NCI-H526 treated with DMSO at 0.1 percent for 48 hours (cell line): ENCODE measurements at regions not wholly inside any gene's neighbourhood (a gene's known extent, or its start where the extent isn't known, plus 50 kb on each side); places are given as distances from the start of the nearest gene placed in this dataset.
A peak's percentile ranks its signal among the peaks of the same experiment; 100 is the strongest.

Experiments used
- DNase-seq: peaks from one replicate; lab custom pipeline; 2025; lab: John Stamatoyannopoulos, UW

- DNase-seq, result no peak
Observed at GRCh38 chr11:19560156-19560555, 152.5 kb upstream of the NAV2 start.

GRCh38 chr11:19559746-19560145, 152.9 kb upstream of the NAV2 start:
- DNase-seq, result no peak

GRCh38 chr11:19558189-19558986, 154.2 kb upstream of the NAV2 start:
- no peak for DNase-seq

GRCh38 chr11:19557720-19558140, 154.9 kb upstream of the NAV2 start:
- peak; percentile 37 for DNase-seq

GRCh38 chr11:19557185-19557584, 155.5 kb upstream of the NAV2 start:
- DNase-seq, result no peak

GRCh38 chr11:19555266-19555665, 157.4 kb upstream of the NAV2 start:
- no peak for DNase-seq

- DNase-seq, result peak; percentile 47
Observed at GRCh38 chr11:19553683-19554333, 158.8 kb upstream of the NAV2 start.

- DNase-seq, result no peak
Observed at GRCh38 chr11:19552656-19553260, 159.9 kb upstream of the NAV2 start.

GRCh38 chr11:19552161-19552560, 160.5 kb upstream of the NAV2 start:
- no peak for DNase-seq

- DNase-seq, result no peak
Observed at GRCh38 chr11:19551457-19551856, 161.2 kb upstream of the NAV2 start.

- DNase-seq, result no peak
Observed at GRCh38 chr11:19547044-19547443, 165.6 kb upstream of the NAV2 start.

GRCh38 chr11:19546325-19546724, 166.3 kb upstream of the NAV2 start:
- DNase-seq, result no peak

- no peak for DNase-seq
Observed at GRCh38 chr11:19541521-19542049, 171.1 kb upstream of the NAV2 start.

GRCh38 chr11:19539861-19540260, 172.8 kb upstream of the NAV2 start:
- DNase-seq, result no peak

GRCh38 chr11:19537803-19538453, 174.7 kb upstream of the NAV2 start:
- DNase-seq, result no peak

GRCh38 chr11:19536131-19536530, 176.5 kb upstream of the NAV2 start:
- no peak for DNase-seq

GRCh38 chr11:19530505-19530904, 182.1 kb upstream of the NAV2 start:
- no peak for DNase-seq

GRCh38 chr11:19526119-19526518, 186.5 kb upstream of the NAV2 start:
- no peak for DNase-seq

- no peak for DNase-seq
Observed at GRCh38 chr11:19525714-19526113, 186.9 kb upstream of the NAV2 start.

GRCh38 chr11:19525276-19525675, 187.4 kb upstream of the NAV2 start:
- no peak for DNase-seq

- DNase-seq, result no peak
Observed at GRCh38 chr11:19524171-19524671, 188.4 kb upstream of the NAV2 start.

GRCh38 chr11:19520681-19521080, 192.0 kb upstream of the NAV2 start:
- no peak for DNase-seq
